ENCODE measurements at regions not wholly inside any gene's neighbourhood (a gene's known extent, or its start where the extent isn't known, plus 50 kb on each side); places are given as distances from the start of the nearest gene placed in this dataset.

GRCh38 chr10:118958984-118959925 lies 70.3 kb upstream of the NANOS1 start:
- no peaks in the 10 kb centered on the region for H3K9me3 ChIP-seq (ENCODE audit: control insufficient read depth in 4 of 4, low read length in 3 of 4)
- no peaks in the 10 kb centered on the region for H3K4me1 ChIP-seq (ENCODE audit: control insufficient read depth in 4 of 4, insufficient read depth in 4 of 4, low read length in 3 of 4)
- no peak overlapping the region for H3K9ac ChIP-seq (ENCODE audit: low read depth in 1 of 2, low read length in 2 of 2)
- WGBS: 61% methylated on average over 10 of the region's 10 CpGs
- H3K36me3 ChIP-seq (ENCODE audit: control insufficient read depth in 4 of 4, insufficient read depth in 3 of 4, low read depth in 1 of 4, low read length in 3 of 4): no peaks in the 10 kb centered on the region
- DNase-seq (ENCODE audit: low spot score): peak; percentile 28
- no peaks in the 10 kb centered on the region for H3K27me3 ChIP-seq (ENCODE audit: control insufficient read depth in 4 of 4, insufficient read depth in 4 of 4, low read length in 3 of 4)
- no peak overlapping the region for H3K4me3 ChIP-seq (ENCODE audit: low read depth in 1 of 3, low read length in 3 of 3)
- TF ChIP-seq RXRA (IDR thresholded peaks at IDR 0.05): peak in 1 of 2 donors; percentile 37
- TF ChIP-seq HNF4A (conservative IDR thresholded peaks at IDR 0.05): no peak
- no peak for TF ChIP-seq NR2F2 (IDR thresholded peaks at IDR 0.05)
- no peak for TF ChIP-seq YY1 (IDR thresholded peaks at IDR 0.05)
- TF ChIP-seq CTCF (IDR thresholded peaks at IDR 0.05; ENCODE audit: low read depth, low read length, missing input control): no peak
- no peak for TF ChIP-seq GABPA (IDR thresholded peaks at IDR 0.05 in 1 of 2, conservative IDR thresholded peaks at IDR 0.05 in 1 of 2)
- no peak for TF ChIP-seq MAX (IDR thresholded peaks at IDR 0.05)
- TF ChIP-seq FOXA1 (IDR thresholded peaks at IDR 0.05): no peak
- TF ChIP-seq FOXA2 (IDR thresholded peaks at IDR 0.05): no peak
- TF ChIP-seq JUND (IDR thresholded peaks at IDR 0.05): peak in 1 of 2 donors; percentile 58
- no peak for TF ChIP-seq SP1 (IDR thresholded peaks at IDR 0.05)
- no peak for TF ChIP-seq HNF4G (IDR thresholded peaks at IDR 0.05)
- no peak for TF ChIP-seq ATF3 (IDR thresholded peaks at IDR 0.05)
- no peak overlapping the region for H3K27ac ChIP-seq (ENCODE audit: low read depth in 1 of 2, low read length in 2 of 2)

- no peaks in the 10 kb centered on the region for H3K9me3 ChIP-seq (ENCODE audit: control insufficient read depth in 4 of 4, low read length in 3 of 4)
- H3K4me1 ChIP-seq (ENCODE audit: control insufficient read depth in 4 of 4, insufficient read depth in 4 of 4, low read length in 3 of 4): no peaks in the 10 kb centered on the region
- 89% methylated on average over 17 of the region's 17 CpGs for WGBS
- no peak overlapping the region for H3K27ac ChIP-seq (ENCODE audit: low read depth in 1 of 2, low read length in 2 of 2)
- no peaks in the 10 kb centered on the region for H3K27me3 ChIP-seq (ENCODE audit: control insufficient read depth in 4 of 4, insufficient read depth in 4 of 4, low read length in 3 of 4)
- H3K4me3 ChIP-seq (ENCODE audit: low read depth in 1 of 3, low read length in 3 of 3): no peak overlapping the region
- no peaks in the 10 kb centered on the region for H3K36me3 ChIP-seq (ENCODE audit: control insufficient read depth in 4 of 4, insufficient read depth in 3 of 4, low read depth in 1 of 4, low read length in 3 of 4)
- peak; percentile 28 for DNase-seq (ENCODE audit: low spot score)
- no peak overlapping the region for H3K9ac ChIP-seq (ENCODE audit: low read depth in 1 of 2, low read length in 2 of 2)
- no peak for TF ChIP-seq FOXA1 (IDR thresholded peaks at IDR 0.05)
- TF ChIP-seq FOXA2 (IDR thresholded peaks at IDR 0.05): no peak
- TF ChIP-seq RAD21 (IDR thresholded peaks at IDR 0.05): no peak
- TF ChIP-seq ZBTB33 (IDR thresholded peaks at IDR 0.05): no peak
- no peak for TF ChIP-seq JUND (IDR thresholded peaks at IDR 0.05)
- no peak for TF ChIP-seq GABPA (IDR thresholded peaks at IDR 0.05 in 1 of 2, conservative IDR thresholded peaks at IDR 0.05 in 1 of 2)
- TF ChIP-seq YY1 (IDR thresholded peaks at IDR 0.05): no peak
- TF ChIP-seq CTCF (IDR thresholded peaks at IDR 0.05; ENCODE audit: low read depth, low read length, missing input control): no peak
- TF ChIP-seq HNF4G (IDR thresholded peaks at IDR 0.05): no peak
- no peak for TF ChIP-seq HNF4A (conservative IDR thresholded peaks at IDR 0.05)
- TF ChIP-seq ATF3 (IDR thresholded peaks at IDR 0.05): no peak
- no peak for TF ChIP-seq SP1 (IDR thresholded peaks at IDR 0.05)
- TF ChIP-seq MAX (IDR thresholded peaks at IDR 0.05): no peak
- no peak for TF ChIP-seq TAF1 (conservative IDR thresholded peaks at IDR 0.05)
- no peak for TF ChIP-seq NR2F2 (IDR thresholded peaks at IDR 0.05)
- TF ChIP-seq RXRA (IDR thresholded peaks at IDR 0.05): no peak
These were observed 69.1 kb upstream of the NANOS1 start for GRCh38 chr10:118960157-118961090.
